LNCAP (cell line): ENCODE measurements at regions not wholly inside any gene's neighbourhood (a gene's known extent, or its start where the extent isn't known, plus 50 kb on each side); places are given as distances from the start of the nearest gene placed in this dataset.

Experiments used
- CTCF ChIP-seq: fragments of 450-650 bp; IDR thresholded peaks from 2 replicates; pipeline ENCODE4 v1.5.1; 2017; ENCODE audit warnings: mild to moderate bottlenecking

DNA sequence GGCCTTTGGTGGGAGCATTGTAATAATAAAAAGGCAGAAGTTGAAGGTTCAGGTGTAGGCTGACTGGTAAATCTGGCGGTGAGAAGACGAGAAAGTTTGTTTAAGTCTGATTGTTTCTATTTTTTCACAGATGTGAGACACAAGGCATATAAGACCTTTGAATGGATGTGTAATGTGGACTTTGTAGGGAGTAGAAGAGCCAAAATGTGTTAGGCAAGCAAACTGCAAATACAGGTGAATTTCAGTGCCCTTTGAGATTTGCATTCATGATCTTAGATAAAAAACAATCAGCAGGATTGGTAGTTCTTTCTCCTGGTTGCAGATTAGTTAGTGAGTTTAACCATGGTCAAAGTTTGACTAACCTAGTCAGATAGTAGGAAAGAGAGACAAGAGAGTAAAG lies 238.9 kb downstream of the FRK start:
- TF ChIP-seq CTCF, result no peak

- TF ChIP-seq CTCF, result no peak
Observed at GRCh38 chr6:115819506-115819905, 241.2 kb downstream of the FRK start.

DNA sequence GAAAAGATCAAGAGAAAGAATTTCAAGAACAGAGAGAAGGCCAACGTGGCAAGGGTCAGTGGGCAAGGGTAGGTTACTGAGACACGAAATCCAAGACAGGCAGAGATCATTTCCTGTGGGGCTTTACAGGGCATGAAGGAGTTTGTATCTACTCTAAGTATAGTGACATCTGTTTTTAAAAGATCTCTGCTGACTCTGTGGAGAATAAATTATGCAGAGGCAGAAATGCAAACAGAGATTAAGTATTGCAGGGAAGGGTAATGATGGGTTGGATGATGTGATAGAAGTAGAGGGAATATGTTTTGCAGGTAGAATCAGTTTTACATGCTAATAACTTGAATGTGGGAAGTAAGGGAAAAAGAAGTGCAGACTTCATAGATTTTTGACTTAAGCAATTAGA lies 243.5 kb downstream of the FRK start:
- no peak for TF ChIP-seq CTCF

DNA sequence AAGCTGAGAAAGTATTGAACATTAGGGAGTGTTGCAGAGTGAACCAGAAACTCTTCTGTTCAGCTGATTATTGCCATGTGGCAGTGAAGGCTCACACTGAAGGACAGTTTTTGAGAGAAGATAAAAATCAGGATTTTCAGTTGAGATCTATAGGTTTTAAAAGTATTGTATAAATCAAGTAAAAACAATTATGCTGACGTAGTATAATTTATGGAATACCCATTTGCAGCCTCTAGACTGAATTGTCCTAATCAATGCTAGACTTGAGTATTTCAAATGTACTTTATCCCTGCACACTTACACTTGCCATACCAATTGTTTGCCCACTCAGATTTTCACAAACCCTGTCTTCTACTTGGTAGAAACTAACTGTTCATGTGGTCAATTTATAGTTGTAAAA lies 245.8 kb downstream of the FRK start:
- TF ChIP-seq CTCF, result no peak

GRCh38 chr6:115811541-115811940 lies 249.2 kb downstream of the FRK start:
- TF ChIP-seq CTCF, result no peak

- no peak for TF ChIP-seq CTCF
Observed at GRCh38 chr6:115798229-115798628, 262.5 kb downstream of the FRK start.

DNA sequence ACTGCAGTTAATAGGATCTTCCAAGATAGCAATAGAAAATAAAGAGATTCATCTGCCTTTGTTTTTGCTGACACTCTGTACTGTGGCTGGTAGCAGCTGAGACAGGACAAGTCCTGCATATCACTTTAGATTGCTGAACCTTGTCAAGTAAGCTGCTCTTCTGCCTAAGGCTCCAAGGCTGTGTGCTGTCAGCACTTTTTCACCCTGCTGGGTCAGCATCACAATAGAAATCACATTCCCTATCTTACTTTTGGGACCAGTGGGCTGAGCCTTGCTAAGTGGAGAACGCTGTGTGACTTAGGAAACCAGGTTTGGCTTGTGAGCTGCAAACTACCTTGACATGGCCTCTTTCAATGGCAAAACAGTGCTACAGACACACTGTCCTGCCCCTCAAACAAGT lies 263.9 kb downstream of the FRK start:
- TF ChIP-seq CTCF, result no peak

- no peak for TF ChIP-seq CTCF
Observed at GRCh38 chr6:115796061-115796460, 264.6 kb downstream of the FRK start.
